ENCODE measurements at regions not wholly inside any gene's neighbourhood (a gene's known extent, or its start where the extent isn't known, plus 50 kb on each side); places are given as distances from the start of the nearest gene placed in this dataset.

GRCh38 chrX:78513971-78514738, 145.0 kb downstream of the RTL3 start:
- DNase-seq (ENCODE audit: low read depth, low spot score), result no peak
- in situ Hi-C loops (cut with HindIII; ENCODE audit: low pct_unique_long_range_greater_than_20kb, low sequenced_read_pairs), result no loop called here

- in situ Hi-C loops (cut with HindIII; ENCODE audit: low pct_unique_long_range_greater_than_20kb, low sequenced_read_pairs), result no loop called here
- no peak for DNase-seq (ENCODE audit: low read depth, low spot score)
Measured at GRCh38 chrX:78506248-78506647, 152.9 kb downstream of the RTL3 start.

GRCh38 chrX:78496483-78496882, 162.6 kb downstream of the RTL3 start:
- no peak for DNase-seq (ENCODE audit: low read depth, low spot score)
- in situ Hi-C loops (cut with HindIII; ENCODE audit: low pct_unique_long_range_greater_than_20kb, low sequenced_read_pairs), result no loop called here

GRCh38 chrX:78493180-78493579, 165.8 kb upstream of the CYSLTR1 start:
- in situ Hi-C loops (cut with HindIII; ENCODE audit: low pct_unique_long_range_greater_than_20kb, low sequenced_read_pairs), result no loop called here
- DNase-seq (ENCODE audit: low read depth, low spot score), result no peak

GRCh38 chrX:78476701-78477100, 149.3 kb upstream of the CYSLTR1 start:
- in situ Hi-C loops (cut with HindIII; ENCODE audit: low pct_unique_long_range_greater_than_20kb, low sequenced_read_pairs), result no loop called here
- no peak for DNase-seq (ENCODE audit: low read depth, low spot score)

- no peak for DNase-seq (ENCODE audit: low read depth, low spot score)
- in situ Hi-C loops (cut with HindIII; ENCODE audit: low pct_unique_long_range_greater_than_20kb, low sequenced_read_pairs), result no loop called here
Measured at GRCh38 chrX:78456909-78457308, 129.5 kb upstream of the CYSLTR1 start.

- no peak for DNase-seq (ENCODE audit: low read depth, low spot score)
Measured at GRCh38 chrX:78455901-78456300, 128.5 kb upstream of the CYSLTR1 start.

GRCh38 chrX:78452356-78452755, 124.9 kb upstream of the CYSLTR1 start:
- no peak for DNase-seq (ENCODE audit: low read depth, low spot score)
- in situ Hi-C loops (cut with HindIII; ENCODE audit: low pct_unique_long_range_greater_than_20kb, low sequenced_read_pairs), result no loop called here

More at GRCh38 chrX:78455901-78456300, 128.5 kb upstream of the CYSLTR1 start:
- in situ Hi-C loops (cut with HindIII; ENCODE audit: low pct_unique_long_range_greater_than_20kb, low sequenced_read_pairs), result no loop called here

GRCh38 chrX:78437621-78438020, 110.2 kb upstream of the CYSLTR1 start:
- in situ Hi-C loops (cut with HindIII; ENCODE audit: low pct_unique_long_range_greater_than_20kb, low sequenced_read_pairs), result no loop called here

GRCh38 chrX:78429172-78429571, 101.8 kb upstream of the CYSLTR1 start:
- no peak for DNase-seq (ENCODE audit: low read depth, low spot score)
- in situ Hi-C loops (cut with HindIII; ENCODE audit: low pct_unique_long_range_greater_than_20kb, low sequenced_read_pairs), result no loop called here

More at GRCh38 chrX:78437621-78438020, 110.2 kb upstream of the CYSLTR1 start:
- DNase-seq (ENCODE audit: low read depth, low spot score), result no peak

GRCh38 chrX:78388663-78389062, 61.3 kb upstream of the CYSLTR1 start:
- DNase-seq (ENCODE audit: low read depth, low spot score), result no peak
- in situ Hi-C loops (cut with HindIII; ENCODE audit: low pct_unique_long_range_greater_than_20kb, low sequenced_read_pairs), result no loop called here

- in situ Hi-C loops (cut with HindIII; ENCODE audit: low pct_unique_long_range_greater_than_20kb, low sequenced_read_pairs), result no loop called here
- no peak for DNase-seq (ENCODE audit: low read depth, low spot score)
Measured at GRCh38 chrX:78387364-78387763, 60.0 kb upstream of the CYSLTR1 start.

GRCh38 chrX:78384486-78384885, 57.1 kb upstream of the CYSLTR1 start:
- in situ Hi-C loops (cut with HindIII; ENCODE audit: low pct_unique_long_range_greater_than_20kb, low sequenced_read_pairs), result no loop called here
- DNase-seq (ENCODE audit: low read depth, low spot score), result no peak

- DNase-seq (ENCODE audit: low read depth, low spot score), result no peak
- in situ Hi-C loops (cut with HindIII; ENCODE audit: low pct_unique_long_range_greater_than_20kb, low sequenced_read_pairs), result no loop called here
Measured at GRCh38 chrX:78383594-78383993, 56.2 kb upstream of the CYSLTR1 start.

- no peak for DNase-seq (ENCODE audit: low read depth, low spot score)
- in situ Hi-C loops (cut with HindIII; ENCODE audit: low pct_unique_long_range_greater_than_20kb, low sequenced_read_pairs), result no loop called here
Measured at GRCh38 chrX:78378476-78379115, 51.2 kb upstream of the CYSLTR1 start.
